K562 (cell line): ENCODE measurements at regions not wholly inside any gene's neighbourhood (a gene's known extent, or its start where the extent isn't known, plus 50 kb on each side); places are given as distances from the start of the nearest gene placed in this dataset.

Source experiments
- ATAC-seq: fragments of 200-7000 bp; cut with Tn5 transposase; 3 replicates; pipeline ENCODE4 v1.9.1; 2020; ENCODE audit warnings: moderate library complexity
- BruUV-seq: library from RNA; stranded (reverse); fragments of 400-500 nt; replicated peaks from 2 replicates; lab custom pipeline; 2021; lab: Mats Ljungman, UMichigan
- CTCF ChIA-PET: fragments of 300-600 bp; formaldehyde crosslinking; extraction: SDS; loops from one replicate; lab custom pipeline; 2021; ENCODE audit warnings: low intra/inter-chr PET ratio; lab: Yijun Ruan, JAX
- POLR2A ChIA-PET: fragments of 300-600, 350-650 bp; sonication (Branson Sonifier 250); formaldehyde crosslinking; extraction: SDS; loops from one replicate; lab custom pipeline; 2021; ENCODE audit warnings: antibody characterized with exemption, inconsistent platforms; lab: Yijun Ruan, JAX
- DNase-seq, 4 experiments: peaks; one replicate each; pipeline versions ENCODE4 v3.0.0 to v3.0.0-alpha.2; 2011 to 2018; ENCODE audit warnings: low spot score in 3 of 4, mixed read lengths in 3 of 4; ENCODE audit errors: extremely low read depth in 1 of 4
- FAIRE-seq: peaks from 2 replicates; lab custom pipeline; 2011; peaks lifted over from hg19 to GRCh38; lab: Jason Lieb, UNC
- H2AFZ ChIP-seq: 2 replicates; pipeline ENCODE4 v1.6.0; 2011; ENCODE audit warnings: low read depth, low read length, control low read depth, inconsistent platforms
- H3K27ac ChIP-seq: fragments of 200-600 bp; 3 replicates; pipeline ENCODE4 v1.8.0; 2011; ENCODE audit warnings: low read depth, mild to moderate bottlenecking, control low read depth, inconsistent platforms, low read length, moderate library complexity, mixed read lengths; ENCODE audit errors: extremely low read depth
- H3K27me3 ChIP-seq, 2 experiments: fragments of 300-600 bp in 1 of 2; 2 replicates in 1 of 2; 3 replicates in 1 of 2; pipeline versions ENCODE4 v1.6.0 to v1.8.0; 2011; ENCODE audit warnings: inconsistent platforms in 2 of 2, low read length in 2 of 2, mild to moderate bottlenecking in 1 of 2, mixed read lengths in 1 of 2, moderate library complexity in 1 of 2; ENCODE audit not compliant: control insufficient read depth in 2 of 2, insufficient read depth in 2 of 2
- H3K36me3 ChIP-seq: fragments of 300-600 bp; 3 replicates; pipeline ENCODE4 v1.8.0; 2011; ENCODE audit warnings: mild to moderate bottlenecking, low read length, inconsistent platforms; ENCODE audit not compliant: control insufficient read depth, insufficient read depth
- H3K4me1 ChIP-seq, 2 experiments: fragments of 200-600 bp in 1 of 2; replicated peaks in 1 of 2; 2 replicates in 1 of 2; 3 replicates in 1 of 2; pipeline versions ENCODE4 v1.5.1 to v1.8.0; 2011; ENCODE audit warnings: inconsistent platforms in 2 of 2, low read length in 2 of 2, mild to moderate bottlenecking in 1 of 2, mixed read lengths in 1 of 2, moderate library complexity in 1 of 2; ENCODE audit not compliant: control insufficient read depth in 2 of 2, insufficient read depth in 2 of 2
- H3K4me2 ChIP-seq: 2 replicates; pipeline ENCODE4 v1.6.1; 2011; ENCODE audit warnings: low read length, control low read depth, inconsistent platforms, mixed read lengths; ENCODE audit not compliant: insufficient read depth
- H3K4me3 ChIP-seq: fragments of 200-600 bp; sonication (generic), shearing (Covaris generic); 2 replicates; pipeline ENCODE4 v1.5.1; 2016; ENCODE audit warnings: control low read depth, inconsistent platforms
- H3K79me2 ChIP-seq: fragments of 200-600 bp; 3 replicates; pipeline ENCODE4 v1.8.0; 2011; ENCODE audit warnings: low read length, inconsistent platforms; ENCODE audit not compliant: control insufficient read depth, insufficient read depth
- H3K9ac ChIP-seq, 2 experiments: 2 replicates each; pipeline versions ENCODE4 v1.6.0 to v1.6.1; 2011; ENCODE audit warnings: low read depth in 2 of 2, low read length in 2 of 2, control low read depth in 1 of 2, inconsistent platforms in 1 of 2, mild to moderate bottlenecking in 1 of 2, mixed read lengths in 1 of 2; ENCODE audit not compliant: insufficient read depth in 1 of 2
- H3K9me1 ChIP-seq: one replicate; pipeline ENCODE4 v1.6.0; 2011; ENCODE audit warnings: inconsistent platforms, mild to moderate bottlenecking, low read length, moderate library complexity; ENCODE audit not compliant: control insufficient read depth, insufficient read depth
- H3K9me3 ChIP-seq: replicated peaks from 2 replicates; pipeline ENCODE4 v1.5.1; 2011; ENCODE audit warnings: low read depth, low read length, inconsistent platforms; ENCODE audit not compliant: control insufficient read depth, insufficient read depth
- H4K20me1 ChIP-seq: replicated peaks from 2 replicates; pipeline ENCODE4 v1.6.1; 2011; ENCODE audit warnings: low read length, inconsistent platforms, mixed read lengths; ENCODE audit not compliant: control insufficient read depth, insufficient read depth
- BMI1 ChIP-seq: fragments of 150-350 bp; IDR thresholded peaks from 2 replicates; pipeline ENCODE4 v1.6.1; 2014; ENCODE audit warnings: low read length
- SP2 ChIP-seq: IDR thresholded peaks from 2 replicates; pipeline ENCODE4 v1.6.1; 2011; ENCODE audit warnings: mild to moderate bottlenecking, low read depth, low read length, moderate library complexity; ENCODE audit not compliant: poor library complexity, severe bottlenecking; ENCODE audit errors: extremely low read depth
- TCF7L2 ChIP-seq: fragments of 150-350 bp; IDR thresholded peaks from 2 replicates; pipeline ENCODE4 v1.6.1; 2016; ENCODE audit warnings: low read depth, mild to moderate bottlenecking, low read length, moderate library complexity
- ZNF586 ChIP-seq: fragments of 450-650 bp; formaldehyde crosslinking; conservative IDR thresholded peaks from 2 replicates; pipeline ENCODE4 v1.4.0; 2020; ENCODE audit warnings: mild to moderate bottlenecking, moderate library complexity
- WGBS: fragments of 100-300 bp; shearing (Covaris generic); methylation state at CpG from one replicate; pipeline ENCODE4 v1.1.6; 2016; ENCODE audit warnings: low coverage, mixed read lengths; ENCODE audit not compliant: insufficient coverage; ENCODE audit errors: missing lambda C conversion rate; 5-methylcytosine and 5-hydroxymethylcytosine counted together
- in situ Hi-C: fragments of 300-500 bp; cut with MboI; formaldehyde crosslinking; loops from 4 replicates; pipeline ENCODE4 v1.15.0; 2018; ENCODE audit warnings: inconsistent platforms, mixed read lengths
- intact Hi-C: fragments of 100-400 bp; cut with micrococcal nuclease; formaldehyde crosslinking; loops from 2 replicates; pipeline ENCODE4 v1.14.2; 2022

- TF ChIP-seq SP2 (no peak), TCF7L2 (no peak)
These were observed 62.7 kb upstream of the BNIP2 start (continued) for GRCh38 chr15:59751552-59752413.

GRCh38 chr15:59746777-59747176 lies 57.7 kb upstream of the BNIP2 start:
- BruUV-seq = no TSS peak
- H3K79me2 ChIP-seq = no peaks in the 10 kb centered on the region
- H3K27ac ChIP-seq = no peak overlapping the region
- intact Hi-C loops = no loop called here
- TF ChIP-seq BMI1 (no peak), ZNF586 (CRISPR knock-in tag) (no peak)
- 0% methylated on average over 8 of the region's 8 CpGs for WGBS
- H3K36me3 ChIP-seq = no peaks in the 10 kb centered on the region
- no peaks in the 10 kb centered on the region for H4K20me1 ChIP-seq
- FAIRE-seq (no peak), DNase-seq (no peak), ATAC-seq (no peak)
- H3K4me1 ChIP-seq = no peaks in the 10 kb centered on the region
- H3K9me1 ChIP-seq = no peaks in the 10 kb centered on the region
- no peaks in the 10 kb centered on the region for H3K9me3 ChIP-seq
- H3K27me3 ChIP-seq = no peaks in the 10 kb centered on the region; a peak in 2 of 5 replicates
- no peak overlapping the region for H2AFZ ChIP-seq
- H3K4me3 ChIP-seq = no peak overlapping the region
- ChIA-PET POLR2A (interaction anchor here (1.1 to 1.9 kb wide), 2 partner anchors 8 to 51 kb away, joined by 3 to 6 read pairs; no protein-coding TSS in a partner anchor), CTCF (no interaction called here)
- H3K9ac ChIP-seq = no peak overlapping the region
- no peak overlapping the region for H3K4me2 ChIP-seq
- in situ Hi-C loops = no loop called here
